Neuronal stem cell (in vitro differentiated cells): ENCODE measurements at regions not wholly inside any gene's neighbourhood (a gene's known extent, or its start where the extent isn't known, plus 50 kb on each side); places are given as distances from the start of the nearest gene placed in this dataset.

Experiments used
- DNase-seq: peaks from one replicate; pipeline ENCODE4 v3.0.0-alpha.2; 2013; ENCODE audit warnings: low spot score
- H2AFZ ChIP-seq: one replicate; pipeline ENCODE4 v1.6.1; 2013; ENCODE audit warnings: mild to moderate bottlenecking, low read length, inconsistent platforms
- H2AK5ac ChIP-seq: 2 replicates; pipeline ENCODE4 v1.6.1; 2013; ENCODE audit warnings: low read depth, mild to moderate bottlenecking, inconsistent platforms, low read length, moderate library complexity, mixed read lengths
- H2BK120ac ChIP-seq: 2 replicates; pipeline ENCODE4 v1.6.1; 2013; ENCODE audit warnings: low read depth, mild to moderate bottlenecking, inconsistent platforms, low read length, moderate library complexity, mixed read lengths
- H2BK12ac ChIP-seq: one replicate; pipeline ENCODE4 v1.6.1; 2013; ENCODE audit warnings: low read length, inconsistent platforms
- H2BK15ac ChIP-seq: 2 replicates; pipeline ENCODE4 v1.6.1; 2013; ENCODE audit warnings: mild to moderate bottlenecking, low read length, inconsistent platforms, mixed read lengths
- H2BK5ac ChIP-seq: one replicate; pipeline ENCODE4 v1.6.1; 2013; ENCODE audit warnings: inconsistent platforms, mild to moderate bottlenecking, low read length, moderate library complexity
- H3K14ac ChIP-seq: one replicate; pipeline ENCODE4 v1.6.1; 2013; ENCODE audit warnings: low read length, inconsistent platforms
- H3K18ac ChIP-seq: 2 replicates; pipeline ENCODE4 v1.6.1; 2013; ENCODE audit warnings: low read length, inconsistent platforms
- H3K23ac ChIP-seq: 2 replicates; pipeline ENCODE4 v1.6.1; 2013; ENCODE audit warnings: low read depth, mild to moderate bottlenecking, mixed read lengths, low read length, inconsistent platforms; ENCODE audit not compliant: poor library complexity
- H3K27ac ChIP-seq: replicated peaks from 3 replicates; pipeline ENCODE4 v1.5.1; 2013; ENCODE audit warnings: low read length, inconsistent platforms
- H3K27me3 ChIP-seq, 3 experiments: 2 replicates each; pipeline ENCODE4 v1.6.1; 2013; ENCODE audit warnings: low read length in 3 of 3, mild to moderate bottlenecking in 2 of 3, inconsistent platforms in 1 of 3, low read depth in 1 of 3, mixed read lengths in 1 of 3, moderate library complexity in 1 of 3; ENCODE audit not compliant: control insufficient read depth in 3 of 3, insufficient read depth in 3 of 3
- H3K36me3 ChIP-seq, 2 donors: replicated peaks in 1 of 2; 2 replicates each; pipeline ENCODE4 v1.6.1; 2013; ENCODE audit warnings: low read length in 2 of 2; ENCODE audit not compliant: control insufficient read depth in 2 of 2, insufficient read depth in 2 of 2
- H3K4ac ChIP-seq: 2 replicates; pipeline ENCODE4 v1.6.1; 2013; ENCODE audit warnings: inconsistent platforms, mild to moderate bottlenecking, low read length, moderate library complexity
- H3K4me1 ChIP-seq, 2 donors: 1 replicate in 1 of 2; 2 replicates in 1 of 2; pipeline ENCODE4 v1.6.1; 2013; ENCODE audit warnings: low read length in 2 of 2, low read depth in 1 of 2; ENCODE audit not compliant: control insufficient read depth in 2 of 2, insufficient read depth in 1 of 2
- H3K4me2 ChIP-seq: one replicate; pipeline ENCODE4 v1.6.1; 2013; ENCODE audit warnings: mild to moderate bottlenecking, low read length, inconsistent platforms; ENCODE audit not compliant: insufficient read depth, poor library complexity, severe bottlenecking
- H3K4me3 ChIP-seq, 2 donors: 2 replicates each; pipeline ENCODE4 v1.5.1; 2013; ENCODE audit warnings: low read length in 2 of 2, mild to moderate bottlenecking in 2 of 2, inconsistent platforms in 1 of 2, moderate library complexity in 1 of 2
- H3K79me1 ChIP-seq: one replicate; pipeline ENCODE4 v1.6.1; 2013; ENCODE audit warnings: low read depth, mild to moderate bottlenecking, inconsistent platforms, low read length, moderate library complexity
- H3K9ac ChIP-seq: one replicate; pipeline ENCODE4 v1.6.1; 2013; ENCODE audit warnings: mild to moderate bottlenecking, low read depth, low read length, inconsistent platforms; ENCODE audit not compliant: poor library complexity
- H3K9me3 ChIP-seq, 2 donors: replicated peaks in 1 of 2; 2 replicates each; pipeline versions ENCODE3 to v1.6.1; 2013; ENCODE audit warnings: low read length in 2 of 2, mild to moderate bottlenecking in 2 of 2, inconsistent platforms in 1 of 2, low read depth in 1 of 2, mixed read lengths in 1 of 2, moderate library complexity in 1 of 2; ENCODE audit not compliant: control insufficient read depth in 2 of 2, insufficient read depth in 1 of 2
- H4K8ac ChIP-seq: one replicate; pipeline ENCODE4 v1.6.1; 2013; ENCODE audit warnings: low read depth, mild to moderate bottlenecking, inconsistent platforms, low read length, moderate library complexity
- H4K91ac ChIP-seq: one replicate; pipeline ENCODE4 v1.6.1; 2013; ENCODE audit warnings: low read length, low read depth, mild to moderate bottlenecking, inconsistent platforms; ENCODE audit not compliant: poor library complexity
- WGBS, 2 donors: extraction: QIAGEN DNeasy Blood & Tissue Kit; methylation state at CpG; one replicate each; pipeline ENCODE4 v1.1.7; 2013; ENCODE audit warnings: missing lambda C conversion rate in 2 of 2, mixed read lengths in 1 of 2; ENCODE audit not compliant: insufficient read length in 2 of 2, insufficient replicate concordance in 1 of 2; ENCODE audit errors: extremely low coverage in 2 of 2; 5-methylcytosine and 5-hydroxymethylcytosine counted together

- no peak overlapping the region for H2AK5ac ChIP-seq
- H3K79me1 ChIP-seq, result no peaks in the 10 kb centered on the region
- no peak overlapping the region for H3K23ac ChIP-seq
- H4K8ac ChIP-seq, result no peak overlapping the region
- no peaks in the 10 kb centered on the region for H3K27me3 ChIP-seq
- H3K14ac ChIP-seq, result no peak overlapping the region
- no peak overlapping the region for H3K9ac ChIP-seq
- no peaks in the 10 kb centered on the region for H3K36me3 ChIP-seq
- no peak overlapping the region for H4K91ac ChIP-seq
- H3K4me1 ChIP-seq, result peaks cover 18 to 36% of the 10 kb centered on the region in 2 donors
- H2BK120ac ChIP-seq, result no peak overlapping the region
- H2BK12ac ChIP-seq, result no peak overlapping the region
- no peak overlapping the region for H2BK15ac ChIP-seq
- no peaks in the 10 kb centered on the region for H3K9me3 ChIP-seq
- no peak for DNase-seq
- H3K4me2 ChIP-seq, result no peak overlapping the region
- no peak overlapping the region for H3K27ac ChIP-seq
- no peak overlapping the region for H3K4ac ChIP-seq
- H3K18ac ChIP-seq, result no peak overlapping the region
- no peak overlapping the region for H3K4me3 ChIP-seq
- H2BK5ac ChIP-seq, result no peak overlapping the region
- no peak overlapping the region for H2AFZ ChIP-seq
- no CpG with 5 or more reads among the region's 1 CpG for WGBS, 2 donors
Observed at GRCh38 chr6:71044753-71045152, 87.9 kb upstream of the B3GAT2 start.

- Histone ChIP-seq H2BK15ac (no peak overlapping the region), H3K4me3 (no peak overlapping the region), H3K4ac (no peak overlapping the region), H2BK5ac (no peak overlapping the region), H2BK12ac (no peak overlapping the region), H3K79me1 (no peaks in the 10 kb centered on the region), H3K9me3 (no peaks in the 10 kb centered on the region), H3K23ac (no peak overlapping the region), H3K36me3 (no peaks in the 10 kb centered on the region), H3K9ac (no peak overlapping the region), H3K4me2 (no peak overlapping the region), H3K18ac (no peak overlapping the region), H3K27me3 (no peaks in the 10 kb centered on the region), H4K91ac (no peak overlapping the region), H3K14ac (no peak overlapping the region), H4K8ac (no peak overlapping the region), H3K4me1 (peaks cover 13 to 34% of the 10 kb centered on the region in 2 donors), H3K27ac (no peak overlapping the region), H2BK120ac (no peak overlapping the region), H2AFZ (peak overlapping the region; percentile 21), H2AK5ac (no peak overlapping the region)
- DNase-seq, result no peak
- WGBS, 2 donors, result no CpG with 5 or more reads among the region's 5 CpGs
Observed at GRCh38 chr6:71045296-71045695, 88.4 kb upstream of the B3GAT2 start.

GRCh38 chr6:71047417-71047816, 90.6 kb upstream of the B3GAT2 start:
- WGBS, 2 donors, result no CpG with 5 or more reads among the region's 4 CpGs
- no peaks in the 10 kb centered on the region for H3K79me1 ChIP-seq
- H3K36me3 ChIP-seq, result no peaks in the 10 kb centered on the region
- no peak overlapping the region for H4K91ac ChIP-seq
- H2BK15ac ChIP-seq, result no peak overlapping the region
- H3K9me3 ChIP-seq, result no peaks in the 10 kb centered on the region
- H3K9ac ChIP-seq, result no peak overlapping the region
- no peak overlapping the region for H3K4me3 ChIP-seq
- peak overlapping the region; percentile 40 for H3K27ac ChIP-seq
- H3K4me2 ChIP-seq, result no peak overlapping the region
- H2AK5ac ChIP-seq, result no peak overlapping the region
- H3K14ac ChIP-seq, result no peak overlapping the region
- peaks cover 13 to 34% of the 10 kb centered on the region in 2 donors for H3K4me1 ChIP-seq
- no peak overlapping the region for H2BK120ac ChIP-seq
- no peaks in the 10 kb centered on the region for H3K27me3 ChIP-seq
- no peak overlapping the region for H3K23ac ChIP-seq
- no peak overlapping the region for H2BK12ac ChIP-seq
- H2BK5ac ChIP-seq, result no peak overlapping the region
- H2AFZ ChIP-seq, result peak overlapping the region; percentile 61
- no peak overlapping the region for H3K4ac ChIP-seq
- no peak overlapping the region for H4K8ac ChIP-seq
- no peak overlapping the region for H3K18ac ChIP-seq
- no peak for DNase-seq

- H2BK120ac ChIP-seq, result no peak overlapping the region
- no peak for DNase-seq
- H3K4me2 ChIP-seq, result no peak overlapping the region
- WGBS, 2 donors, result no CpG with 5 or more reads among the region's 4 CpGs
- no peak overlapping the region for H3K14ac ChIP-seq
- H3K9ac ChIP-seq, result no peak overlapping the region
- no peak overlapping the region for H4K91ac ChIP-seq
- H2AK5ac ChIP-seq, result no peak overlapping the region
- H3K4me1 ChIP-seq, result peaks cover 13 to 34% of the 10 kb centered on the region in 2 donors
- H3K27me3 ChIP-seq, result no peaks in the 10 kb centered on the region
- H3K79me1 ChIP-seq, result no peaks in the 10 kb centered on the region
- no peak overlapping the region for H2BK12ac ChIP-seq
- H4K8ac ChIP-seq, result no peak overlapping the region
- no peak overlapping the region for H3K27ac ChIP-seq
- no peak overlapping the region for H3K23ac ChIP-seq
- no peak overlapping the region for H3K4ac ChIP-seq
- no peaks in the 10 kb centered on the region for H3K36me3 ChIP-seq
- no peak overlapping the region for H2AFZ ChIP-seq
- no peak overlapping the region for H3K4me3 ChIP-seq
- H2BK15ac ChIP-seq, result no peak overlapping the region
- no peak overlapping the region for H3K18ac ChIP-seq
- no peak overlapping the region for H2BK5ac ChIP-seq
- no peaks in the 10 kb centered on the region for H3K9me3 ChIP-seq
Observed at GRCh38 chr6:71048320-71049164, 91.7 kb upstream of the B3GAT2 start.
